NCI-H1694 treated with DMSO at 0.1 percent for 48 hours (cell line): ENCODE measurements at regions not wholly inside any gene's neighbourhood (a gene's known extent, or its start where the extent isn't known, plus 50 kb on each side); places are given as distances from the start of the nearest gene placed in this dataset.

Experiments used
- DNase-seq: peaks from one replicate; lab custom pipeline; 2025; lab: John Stamatoyannopoulos, UW

DNA sequence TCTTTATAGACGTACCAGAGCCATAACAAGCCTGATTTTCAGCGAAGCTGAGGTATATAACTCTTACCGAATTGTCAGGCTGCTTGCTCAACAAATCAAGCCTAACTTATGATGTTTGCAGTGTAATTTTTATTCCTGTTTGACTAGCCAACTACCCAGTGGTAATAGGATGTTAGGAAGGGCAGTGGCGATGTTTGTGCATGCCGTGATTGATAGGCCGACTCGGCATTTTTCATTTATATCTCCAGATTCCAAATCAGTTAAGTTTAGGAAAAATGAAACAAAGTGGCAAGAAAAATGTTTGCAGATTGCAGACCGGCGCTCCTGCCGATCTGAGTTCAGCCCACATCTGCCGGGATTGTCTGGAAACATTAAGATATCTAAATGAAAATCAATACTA, 401.6 kb upstream of the ZNF507 start:
- no peak for DNase-seq

DNA sequence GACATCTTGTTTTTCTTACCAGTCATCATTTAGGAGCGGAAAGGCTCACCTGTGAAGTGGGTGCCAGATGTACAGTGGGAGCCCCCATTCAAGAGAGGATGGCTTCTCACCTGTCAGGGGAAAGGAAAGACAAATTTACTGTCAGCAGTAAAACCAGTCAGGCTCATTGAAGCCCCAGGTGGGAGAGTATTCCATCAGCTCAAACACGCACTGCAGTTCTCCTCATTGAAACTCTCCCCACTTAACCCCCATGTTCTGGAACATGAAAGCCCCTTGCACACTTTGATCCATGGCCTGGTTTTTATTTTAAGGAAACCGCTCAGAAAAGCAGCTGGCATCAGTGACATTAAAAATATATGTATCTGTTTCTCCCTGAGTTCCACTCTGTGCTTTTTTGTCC, 401.1 kb upstream of the ZNF507 start:
- DNase-seq = no peak

DNA sequence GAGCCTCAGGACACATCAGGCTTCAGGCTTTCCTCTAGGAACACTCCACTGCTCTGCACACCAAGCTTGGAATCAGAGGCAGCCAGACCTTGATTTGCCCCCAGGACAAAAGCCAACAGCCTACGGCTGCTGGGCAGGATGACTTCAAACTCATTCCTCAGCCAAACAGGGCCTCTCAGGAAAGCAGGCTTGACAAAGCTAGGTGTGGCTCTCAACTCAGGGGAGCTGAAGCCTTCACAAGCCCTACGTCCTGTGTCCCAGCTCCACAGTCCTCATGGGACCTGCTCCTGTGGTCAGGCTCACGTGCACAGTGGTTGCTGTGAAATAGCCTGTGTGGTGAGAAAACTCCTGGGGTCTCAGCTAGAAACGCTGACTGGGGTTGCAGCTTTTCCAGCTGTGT, 398.9 kb upstream of the ZNF507 start:
- no peak for DNase-seq

DNA sequence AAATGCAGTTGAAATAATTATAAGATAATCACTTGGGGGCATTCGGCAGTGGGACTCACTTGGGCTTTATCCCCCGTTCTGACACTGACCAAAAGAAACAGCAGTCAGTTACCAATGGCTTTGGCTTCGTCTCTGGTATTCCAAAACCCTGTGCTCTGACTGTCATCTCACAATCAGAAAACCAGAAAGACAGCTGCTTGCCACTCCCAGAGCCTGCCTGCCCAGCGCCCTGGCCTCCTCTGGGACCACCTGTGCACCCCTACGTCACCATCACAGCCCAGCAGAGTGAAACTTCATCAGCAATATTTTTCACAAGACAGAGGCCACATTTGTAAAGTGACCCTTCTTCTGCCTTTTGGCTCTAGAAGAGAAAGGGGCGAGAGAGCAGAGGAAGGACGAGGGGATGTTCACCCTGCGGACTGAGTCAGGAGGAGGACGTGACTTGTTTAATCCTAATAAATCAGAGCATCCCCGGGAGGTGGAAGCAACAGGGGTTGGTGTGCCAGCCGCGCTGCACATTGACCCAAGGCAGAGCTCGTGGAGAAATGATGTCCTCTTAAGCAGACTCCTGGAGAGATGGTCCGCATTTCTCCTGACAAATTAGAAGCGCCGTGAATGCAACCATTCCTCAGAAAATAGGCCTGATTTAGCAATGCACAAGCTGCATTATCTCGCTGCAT, 397.8 kb upstream of the ZNF507 start:
- no peak for DNase-seq

DNA sequence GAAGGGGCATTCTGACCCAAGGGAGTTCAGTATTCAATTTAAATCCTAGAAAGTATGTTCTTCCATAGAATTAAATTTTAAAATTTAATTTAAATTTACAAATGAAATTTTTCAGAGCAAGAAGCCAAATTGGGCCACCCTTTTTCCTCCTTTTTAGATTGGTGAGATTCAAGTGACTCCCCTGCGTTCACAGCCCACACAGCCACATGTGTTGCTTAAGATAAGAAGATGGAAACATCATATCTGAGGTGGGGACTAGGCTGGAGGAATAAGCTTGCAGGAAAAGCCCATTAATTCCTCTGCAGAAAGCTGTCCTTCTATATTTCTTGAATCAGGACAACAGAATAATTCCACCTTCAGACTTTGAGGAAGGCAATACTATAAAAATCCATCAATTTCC, 392.7 kb upstream of the ZNF507 start:
- no peak for DNase-seq

DNA sequence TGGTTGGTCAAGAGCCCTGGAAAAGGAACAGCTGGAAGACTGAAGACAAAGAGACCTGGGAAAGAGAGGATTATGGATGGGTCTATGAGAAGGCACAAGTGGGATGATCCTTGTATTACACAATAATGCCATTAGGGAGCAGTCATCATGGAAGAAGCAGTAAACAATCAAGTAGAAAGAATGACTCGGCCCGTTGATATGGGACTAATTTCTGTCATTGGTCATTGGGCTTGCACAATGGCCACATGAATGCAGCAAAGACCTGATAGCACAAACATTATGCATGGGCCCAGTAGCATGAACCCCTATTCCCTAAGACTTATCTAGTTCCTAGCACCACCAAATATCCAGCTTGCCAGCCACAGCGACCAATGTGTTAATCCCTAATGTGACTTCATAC, 390.3 kb upstream of the ZNF507 start:
- DNase-seq = no peak

DNA sequence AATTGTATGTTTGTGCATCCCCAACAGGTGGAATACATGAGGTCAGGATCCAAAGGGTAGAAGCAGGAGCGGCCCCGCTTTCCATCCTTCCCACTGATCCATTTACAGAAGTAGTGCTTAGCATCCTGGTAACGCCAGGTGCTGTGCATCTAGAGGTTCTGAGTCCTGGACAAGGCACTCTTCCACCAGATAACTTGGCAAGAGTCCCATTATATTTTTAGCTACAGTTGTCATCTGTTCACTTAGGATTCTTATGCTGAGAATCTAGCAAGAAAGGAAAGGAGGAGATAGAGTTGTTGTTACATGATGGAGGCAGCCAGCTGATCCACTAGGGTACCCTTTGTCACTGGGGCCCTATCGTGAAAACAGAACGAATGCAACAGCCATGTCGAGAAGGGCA, 389.5 kb upstream of the ZNF507 start:
- DNase-seq = no peak

DNA sequence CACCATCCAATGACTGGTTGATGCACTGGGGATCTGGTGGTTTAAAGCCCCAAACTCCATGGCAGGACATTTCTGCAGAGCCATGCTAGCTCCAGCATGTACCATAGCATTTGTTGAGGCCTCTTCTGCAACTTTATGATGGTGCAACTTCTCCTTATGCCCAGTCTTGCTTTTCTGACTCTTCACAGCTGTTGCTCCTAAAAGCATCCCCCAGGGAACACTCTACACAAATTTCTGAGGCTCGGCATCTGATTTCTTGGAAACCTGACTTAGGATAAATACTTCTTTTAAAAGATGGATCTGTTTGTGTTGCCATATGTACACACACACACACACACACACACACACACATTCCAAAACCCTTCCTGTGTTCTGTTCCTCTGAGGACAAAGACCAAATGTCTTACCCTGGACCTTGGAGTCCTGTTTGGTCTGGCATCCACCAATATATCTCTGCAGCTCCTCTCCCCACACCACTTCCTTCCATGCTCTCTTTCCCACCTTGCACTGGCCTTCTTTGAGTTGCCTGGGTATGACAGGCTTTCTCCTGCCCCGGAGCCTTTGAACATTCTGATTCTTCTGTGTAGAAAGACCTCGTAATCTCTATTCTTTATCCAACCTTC, 388.5 kb upstream of the ZNF507 start:
- DNase-seq = no peak

DNA sequence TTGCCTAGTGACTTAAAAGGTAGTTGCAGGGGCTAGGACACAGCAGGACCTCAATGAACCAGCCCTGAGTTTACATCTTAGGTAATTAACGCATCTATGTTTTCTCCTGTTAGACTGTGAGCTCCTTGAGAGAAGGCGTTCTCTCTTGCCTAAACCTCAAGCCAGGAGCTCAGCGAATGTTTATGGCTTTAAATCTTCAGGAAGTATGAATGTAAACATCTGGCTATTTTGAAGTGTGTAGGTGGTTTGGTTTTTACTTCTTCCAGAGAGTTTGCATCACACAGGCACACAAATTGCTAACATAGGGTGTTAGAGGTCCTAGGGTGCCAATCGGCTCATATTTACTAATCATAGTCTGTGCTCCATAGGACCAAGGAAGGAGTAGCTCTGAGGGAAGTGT, 387.7 kb upstream of the ZNF507 start:
- DNase-seq = no peak

DNA sequence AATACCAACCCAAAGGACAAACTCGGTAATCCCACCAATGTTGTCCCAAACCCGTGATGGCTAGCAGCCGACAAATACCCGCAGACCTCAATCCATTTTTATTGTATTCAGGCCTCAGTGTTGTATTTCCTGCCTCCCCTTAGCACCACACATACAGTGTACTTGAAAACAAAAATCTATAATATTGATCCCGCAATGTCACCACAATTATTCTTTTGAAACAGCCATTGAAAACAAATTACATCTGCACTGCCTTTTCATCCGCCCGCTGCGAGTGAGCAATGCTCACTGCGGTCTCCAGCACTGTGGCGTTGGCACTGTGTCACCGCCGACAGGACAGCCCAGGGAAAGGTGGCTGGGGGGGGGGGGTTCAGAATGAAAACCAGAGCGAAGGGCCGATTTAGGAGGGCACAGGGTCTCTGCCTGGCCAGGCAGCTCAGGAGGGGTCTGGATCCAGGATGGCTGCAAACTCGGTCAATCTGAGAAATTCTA, 385.8 kb upstream of the ZNF507 start:
- DNase-seq = no peak

DNA sequence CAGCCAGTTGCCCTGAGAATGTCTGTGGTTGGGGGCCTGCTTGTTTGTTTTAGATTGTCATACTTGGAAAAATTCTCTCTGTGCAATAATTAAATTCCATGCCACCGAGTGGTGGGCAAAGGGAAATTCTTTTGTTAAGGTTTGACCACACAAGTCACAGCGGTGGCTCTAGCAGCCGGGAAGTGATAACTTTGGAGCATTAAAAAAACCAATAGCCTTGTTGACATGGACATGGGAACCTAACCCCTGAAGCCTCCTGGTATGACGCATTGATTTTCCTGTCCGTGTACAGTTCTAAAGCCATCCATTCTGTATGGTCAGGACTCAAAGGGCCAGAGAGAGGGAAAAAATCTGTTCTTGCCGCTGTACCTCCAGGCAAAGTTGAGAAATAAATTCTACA, 384.9 kb upstream of the ZNF507 start:
- no peak for DNase-seq

DNA sequence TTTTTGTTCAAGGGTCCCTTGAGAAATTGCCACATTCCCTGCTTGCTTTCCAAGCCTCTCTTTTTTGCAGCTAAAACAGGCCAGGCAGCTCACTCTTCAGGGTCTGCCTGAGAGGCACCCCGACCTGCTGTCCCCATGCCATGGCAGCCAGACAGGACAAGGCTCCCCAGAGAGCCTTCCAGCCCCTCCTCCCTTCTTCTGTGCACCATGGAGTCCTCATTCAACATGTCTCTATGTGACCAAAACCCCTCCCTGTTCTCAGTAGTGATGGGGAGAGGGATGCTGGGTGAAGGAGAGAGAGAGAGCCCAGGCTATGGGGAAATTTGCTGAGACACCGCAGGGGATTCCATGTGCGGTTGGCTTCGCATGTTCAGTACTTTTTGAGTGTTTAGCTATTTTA, 384.2 kb upstream of the ZNF507 start:
- no peak for DNase-seq

DNA sequence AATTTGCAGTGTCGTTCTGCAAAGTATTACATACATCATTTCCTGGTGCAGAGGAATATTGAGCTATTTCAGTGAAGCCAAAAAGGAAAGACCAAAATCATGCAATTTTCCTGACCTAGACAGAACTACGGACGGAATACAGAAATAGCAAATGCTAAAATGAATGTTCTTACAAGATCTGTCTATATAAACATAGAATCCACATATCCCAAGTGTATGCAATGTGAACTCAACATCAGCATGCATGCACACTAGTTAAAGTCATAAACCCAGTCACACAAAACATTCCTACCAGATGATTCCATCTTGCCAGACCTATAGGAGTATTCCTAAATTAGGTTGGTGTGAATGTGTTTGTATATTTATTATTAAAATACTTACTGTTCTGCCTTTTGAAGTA, 383.7 kb upstream of the ZNF507 start:
- DNase-seq = no peak

DNA sequence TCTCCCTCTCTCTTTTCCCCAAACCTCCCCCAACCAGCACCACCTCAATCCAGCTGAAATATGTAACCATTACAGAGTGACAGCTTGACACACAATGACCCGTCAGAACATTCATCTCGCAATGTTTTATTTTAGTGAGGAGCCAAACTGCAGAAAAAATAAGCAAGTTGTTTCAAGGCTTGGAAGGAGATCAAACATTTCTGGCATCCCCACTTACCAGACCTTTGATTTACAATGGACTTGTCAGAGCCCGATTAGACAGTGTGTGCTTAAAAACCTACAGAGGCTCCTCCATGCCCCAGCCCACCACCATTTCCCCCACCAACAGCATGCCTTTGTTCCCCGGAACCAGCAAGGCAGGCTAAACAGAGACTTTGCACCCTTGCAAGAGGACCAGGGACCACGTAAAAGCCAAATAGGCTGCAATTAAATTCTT, 382.8 kb upstream of the ZNF507 start:
- no peak for DNase-seq

DNA sequence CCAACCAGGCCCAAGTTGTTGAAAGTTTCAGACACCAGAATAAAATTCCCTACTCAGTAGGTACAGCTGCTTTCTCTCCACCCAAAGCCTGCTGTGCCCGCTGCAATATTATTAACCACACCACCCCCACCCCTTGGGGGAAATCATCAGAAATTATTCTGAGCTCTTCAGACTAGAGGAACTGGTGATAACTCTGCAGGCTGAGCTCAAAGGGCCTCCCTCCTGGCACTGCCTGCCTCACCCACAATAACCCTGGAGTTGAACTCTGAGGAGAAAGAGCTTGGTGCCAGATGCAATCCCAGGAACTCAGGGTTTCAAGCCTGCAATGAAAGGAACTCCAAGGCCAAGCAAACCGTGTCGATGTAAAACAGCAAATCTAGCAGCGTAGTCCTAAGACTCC, 381.7 kb upstream of the ZNF507 start:
- DNase-seq = no peak

DNA sequence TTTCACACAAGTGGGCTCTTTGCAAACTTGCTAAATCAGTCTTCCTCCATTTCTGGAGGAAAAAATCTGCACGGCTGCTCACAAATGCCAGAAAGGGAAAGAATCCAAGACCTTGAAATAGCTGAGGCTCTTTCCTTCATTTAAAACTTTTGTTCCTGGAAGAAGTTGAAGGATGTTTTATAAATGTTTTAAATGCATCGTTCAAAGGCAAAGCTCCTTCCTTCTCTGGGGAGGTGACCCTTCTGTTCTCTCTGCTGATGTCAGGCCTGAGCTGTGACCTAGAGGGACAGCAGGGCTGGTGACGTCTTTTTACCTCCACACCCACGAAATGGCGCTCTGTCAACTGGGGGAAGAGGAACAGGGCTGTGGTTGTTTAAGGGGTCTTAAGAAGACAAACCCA, 376.4 kb upstream of the ZNF507 start:
- no peak for DNase-seq

DNA sequence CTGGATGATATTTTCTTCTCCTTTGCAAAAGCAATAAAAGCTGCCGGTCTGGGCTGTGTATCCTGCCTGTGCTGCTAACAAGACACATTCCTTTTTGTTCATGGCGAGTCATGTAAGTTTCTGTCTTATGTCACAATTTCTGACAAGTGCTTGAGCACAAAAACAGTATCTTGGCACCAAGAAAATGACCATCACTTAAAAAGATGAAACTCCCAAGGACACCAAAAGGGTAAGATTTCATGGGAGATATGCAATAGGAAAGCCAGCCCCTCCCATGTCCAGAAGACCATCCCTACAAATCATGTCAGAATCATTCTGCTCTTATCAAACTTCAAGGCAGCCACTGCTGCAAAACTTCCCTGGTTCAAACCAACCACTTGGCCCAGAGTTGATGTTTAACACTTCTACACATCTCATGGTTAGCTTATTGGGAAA, 375.4 kb upstream of the ZNF507 start:
- DNase-seq = no peak

DNA sequence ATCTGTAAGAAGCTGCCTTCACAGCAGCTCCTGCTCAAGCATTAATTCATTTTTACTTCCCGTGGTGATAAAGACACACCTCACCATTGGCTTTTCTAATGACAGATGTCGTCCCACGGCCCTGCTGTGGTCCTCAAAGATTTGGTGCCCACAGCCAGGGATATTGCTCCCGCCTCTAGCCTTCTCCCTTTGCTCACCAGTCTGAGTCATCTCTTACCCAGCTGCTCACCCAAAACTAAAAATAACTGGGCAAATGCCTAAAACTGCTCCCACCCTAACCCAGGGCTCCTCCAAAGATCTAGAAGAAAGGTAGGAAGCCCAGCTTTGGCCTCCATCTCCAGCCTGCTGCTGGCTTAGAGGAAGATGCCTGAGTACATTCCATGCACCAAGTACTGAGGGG, 371.1 kb upstream of the ZNF507 start:
- DNase-seq = no peak

DNA sequence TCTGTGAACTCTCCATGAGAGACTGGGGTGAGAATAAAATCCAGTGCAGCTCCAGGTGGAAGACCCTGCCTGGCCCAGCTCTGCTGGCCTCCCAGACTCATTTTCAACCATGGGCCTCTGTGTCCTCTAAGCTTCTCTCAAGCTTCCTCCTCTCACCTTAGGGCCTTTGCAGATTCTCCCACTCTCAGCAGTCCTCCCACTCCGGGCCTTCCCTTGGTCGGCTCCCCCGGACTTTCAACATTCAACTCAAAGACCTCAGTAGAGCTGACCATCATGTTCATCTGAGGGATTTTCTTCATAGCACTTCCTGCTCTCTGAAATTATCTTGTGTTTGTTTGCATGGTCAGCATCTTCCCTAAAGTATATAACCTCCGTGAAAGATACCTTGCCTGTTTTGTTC, 370.5 kb upstream of the ZNF507 start:
- DNase-seq = no peak

DNA sequence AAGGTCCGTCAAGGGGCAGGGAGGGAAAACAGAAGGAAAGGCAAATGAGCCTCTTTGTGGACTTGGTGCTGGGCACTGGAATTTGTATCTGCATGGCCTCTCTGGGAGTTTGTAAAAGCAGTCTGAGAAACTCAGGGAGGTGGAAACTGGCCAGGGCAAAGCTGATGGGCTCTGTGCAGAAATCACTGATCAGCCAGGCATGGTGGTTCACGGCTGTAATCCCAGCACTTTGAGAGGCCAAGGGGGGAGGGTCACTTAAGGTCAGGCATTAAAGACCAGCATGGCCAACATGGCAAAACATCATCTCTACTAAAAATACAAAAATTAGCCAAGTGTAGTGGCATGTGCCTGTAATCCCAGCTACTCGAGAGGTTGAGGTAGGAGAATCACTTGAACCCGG, 369.9 kb upstream of the ZNF507 start:
- no peak for DNase-seq

DNA sequence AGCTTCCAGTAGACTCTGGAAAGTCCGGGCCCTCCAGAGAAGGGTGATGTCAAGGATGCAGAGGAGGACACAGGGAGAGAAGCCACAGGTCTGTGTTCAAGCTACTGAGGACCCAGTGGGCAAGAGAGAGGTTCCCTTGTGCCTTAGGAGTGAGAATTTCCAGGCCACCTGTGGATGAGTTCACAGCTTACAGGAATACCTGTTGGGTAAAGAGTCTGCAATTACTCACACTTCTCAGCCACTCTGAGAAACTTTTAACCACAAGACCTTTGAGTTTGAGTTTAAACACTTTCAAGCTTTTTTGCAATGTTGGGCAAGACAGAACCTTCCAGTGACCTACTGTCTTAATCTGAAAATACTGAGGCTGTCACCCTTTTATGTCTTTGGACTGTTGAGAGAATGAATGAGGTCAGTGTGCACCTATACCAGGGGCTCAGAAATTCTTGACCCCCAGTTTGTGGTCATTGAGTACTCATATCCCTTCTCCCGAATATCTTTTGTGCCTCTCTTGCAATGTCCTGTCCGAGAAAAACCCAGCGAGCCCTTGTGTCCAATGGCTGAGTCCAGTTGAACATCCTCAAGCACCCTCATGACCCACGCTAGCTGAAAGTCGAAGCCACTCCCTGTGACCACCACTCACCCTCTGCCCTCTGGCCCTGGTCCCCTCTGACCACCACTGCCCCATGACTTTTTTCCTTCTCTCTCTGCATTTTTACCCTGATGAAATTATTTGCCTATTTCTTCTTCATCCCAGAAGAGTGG, 368.5 kb upstream of the ZNF507 start:
- DNase-seq = no peak

DNA sequence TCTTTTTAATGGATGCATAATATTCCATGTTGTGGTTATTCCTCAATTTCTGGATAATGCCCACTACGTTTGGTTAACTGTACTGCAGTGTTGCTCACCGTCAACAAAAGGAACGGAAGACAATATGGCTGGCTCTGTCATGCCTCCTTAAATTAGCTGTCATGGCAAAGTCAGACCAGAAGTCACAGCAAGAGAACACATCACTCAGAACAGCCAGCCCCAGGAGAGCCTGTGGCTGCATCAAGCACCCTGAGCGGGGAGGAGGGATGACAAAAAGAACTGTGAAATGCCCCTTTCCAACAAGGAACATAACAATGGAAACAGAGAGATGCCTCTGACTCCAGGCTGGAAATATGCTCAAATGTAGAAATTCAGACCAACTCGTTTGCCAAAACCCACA, 366.0 kb upstream of the ZNF507 start:
- no peak for DNase-seq

DNA sequence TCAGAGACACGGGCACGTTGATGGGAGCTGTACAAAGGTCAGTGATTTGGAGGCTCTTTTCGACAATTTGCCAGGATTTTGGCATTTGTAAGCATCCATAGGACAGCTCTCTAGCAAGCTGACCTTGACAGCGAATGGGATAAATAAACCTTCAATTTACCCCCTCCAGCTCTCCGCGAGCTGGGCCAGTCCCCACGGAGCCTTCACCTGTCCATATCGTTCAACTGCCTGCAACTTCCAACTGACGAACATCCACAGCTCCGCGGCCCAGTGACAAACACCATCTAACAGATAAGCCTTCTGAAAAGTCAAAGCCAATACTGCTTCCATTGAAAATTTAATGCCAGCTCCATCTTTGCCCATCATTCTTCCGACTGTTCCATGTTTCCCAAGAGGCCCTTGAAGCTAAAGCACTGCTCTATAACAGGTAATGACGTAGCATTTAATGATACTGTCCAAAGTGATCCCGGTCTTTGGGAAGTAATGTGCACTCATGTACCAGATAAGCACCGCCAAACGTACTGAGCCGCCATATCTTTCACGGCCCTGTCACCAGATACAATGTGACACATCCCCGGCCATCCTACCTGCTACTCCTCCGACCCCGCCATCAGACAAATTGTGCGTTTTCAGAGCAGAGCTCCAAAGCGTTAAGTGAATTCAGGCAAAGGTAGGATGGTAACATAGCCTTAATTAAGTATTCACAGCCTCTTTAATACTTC, 365.3 kb upstream of the ZNF507 start:
- DNase-seq = no peak
